ENCODE measurements at regions not wholly inside any gene's neighbourhood (a gene's known extent, or its start where the extent isn't known, plus 50 kb on each side); places are given as distances from the start of the nearest gene placed in this dataset.

DNA sequence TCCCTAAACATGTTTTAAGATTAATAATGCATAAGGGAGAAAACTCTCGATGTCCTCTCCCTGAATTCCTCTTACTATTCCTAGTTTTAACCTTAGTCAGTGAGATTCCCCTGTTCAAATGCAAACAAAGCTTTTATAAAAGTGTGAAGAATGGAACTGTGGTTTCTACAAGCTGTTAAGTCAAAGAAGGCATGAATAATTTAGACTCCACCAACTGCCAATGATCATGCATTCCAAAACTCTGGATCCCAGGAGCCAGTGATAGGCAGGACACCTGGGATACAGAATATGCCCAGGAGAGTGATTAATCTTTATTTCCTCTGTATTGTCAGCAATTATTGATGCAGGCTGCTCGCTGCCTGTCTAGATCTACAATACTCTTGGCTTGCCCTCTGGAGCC lies 190.3 kb upstream of the ATF7IP start:
- TF ChIP-seq POLR2A (IDR thresholded peaks at IDR 0.05; ENCODE audit: extremely low read depth, insufficient read length) (no peak), MYC (IDR thresholded peaks at IDR 0.05; ENCODE audit: low read depth, low read length) (no peak)
- TF ChIP-seq, protein P1, sequence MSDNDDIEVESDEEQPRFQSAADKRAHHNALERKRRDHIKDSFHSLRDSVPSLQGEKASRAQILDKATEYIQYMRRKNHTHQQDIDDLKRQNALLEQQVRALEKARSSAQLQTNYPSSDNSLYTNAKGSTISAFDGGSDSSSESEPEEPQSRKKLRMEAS (IDR thresholded peaks at IDR 0.05; ENCODE audit: low read depth, low read length): no peak
- TF ChIP-seq, protein P2, sequence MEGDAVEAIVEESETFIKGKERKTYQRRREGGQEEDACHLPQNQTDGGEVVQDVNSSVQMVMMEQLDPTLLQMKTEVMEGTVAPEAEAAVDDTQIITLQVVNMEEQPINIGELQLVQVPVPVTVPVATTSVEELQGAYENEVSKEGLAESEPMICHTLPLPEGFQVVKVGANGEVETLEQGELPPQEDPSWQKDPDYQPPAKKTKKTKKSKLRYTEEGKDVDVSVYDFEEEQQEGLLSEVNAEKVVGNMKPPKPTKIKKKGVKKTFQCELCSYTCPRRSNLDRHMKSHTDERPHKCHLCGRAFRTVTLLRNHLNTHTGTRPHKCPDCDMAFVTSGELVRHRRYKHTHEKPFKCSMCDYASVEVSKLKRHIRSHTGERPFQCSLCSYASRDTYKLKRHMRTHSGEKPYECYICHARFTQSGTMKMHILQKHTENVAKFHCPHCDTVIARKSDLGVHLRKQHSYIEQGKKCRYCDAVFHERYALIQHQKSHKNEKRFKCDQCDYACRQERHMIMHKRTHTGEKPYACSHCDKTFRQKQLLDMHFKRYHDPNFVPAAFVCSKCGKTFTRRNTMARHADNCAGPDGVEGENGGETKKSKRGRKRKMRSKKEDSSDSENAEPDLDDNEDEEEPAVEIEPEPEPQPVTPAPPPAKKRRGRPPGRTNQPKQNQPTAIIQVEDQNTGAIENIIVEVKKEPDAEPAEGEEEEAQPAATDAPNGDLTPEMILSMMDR (IDR thresholded peaks at IDR 0.05; ENCODE audit: low read depth, low read length): no peak

DNA sequence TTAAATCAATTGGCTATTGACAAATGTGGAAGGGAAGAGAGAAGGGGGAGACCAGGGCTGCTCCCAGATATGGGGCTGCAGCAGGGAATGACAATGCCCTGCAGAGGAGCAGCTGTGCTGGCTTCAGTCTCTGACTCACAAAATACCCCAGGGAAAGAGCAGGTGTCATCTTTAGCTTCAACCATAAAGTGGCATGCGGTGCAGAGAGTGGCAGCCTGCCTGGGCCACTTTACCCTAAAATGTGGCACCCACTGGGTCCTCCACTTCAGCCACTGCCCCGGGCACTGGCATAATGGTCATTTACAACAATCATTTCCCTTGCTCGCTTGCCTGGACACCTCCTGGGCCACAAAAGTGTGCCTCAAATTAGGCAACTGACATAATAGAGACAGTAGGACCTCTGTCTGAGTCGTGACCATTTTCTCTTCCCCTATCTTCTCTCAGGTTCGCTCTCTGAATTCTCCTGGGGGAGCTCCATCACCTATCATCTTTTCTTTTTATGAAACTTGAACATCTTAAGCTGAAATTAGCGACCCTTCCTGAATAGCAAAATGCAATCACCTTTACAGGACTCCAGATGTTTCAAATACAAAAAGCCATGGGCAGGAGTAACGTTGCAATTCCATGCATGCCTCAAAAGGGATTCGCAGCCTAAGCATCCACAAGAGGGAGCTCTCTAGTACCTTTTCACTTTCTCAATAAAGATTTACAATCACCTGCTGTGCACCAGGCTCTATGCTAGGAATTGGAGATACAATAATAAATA lies 179.9 kb upstream of the ATF7IP start:
- no peak overlapping the region for H3K4me3 ChIP-seq (ENCODE audit: low read depth, low read length)
- no peak for TF ChIP-seq POLR2A (IDR thresholded peaks at IDR 0.05; ENCODE audit: extremely low read depth, insufficient read length)
- TF ChIP-seq, protein P2 (IDR thresholded peaks at IDR 0.05; ENCODE audit: low read depth, low read length): peak; percentile 75
- DNase-seq (ENCODE audit: low read depth): peak; percentile 51

More for the DNA sequence above, 190.3 kb upstream of the ATF7IP start:
- DNase-seq (ENCODE audit: low read depth): no peak
- H3K4me3 ChIP-seq (ENCODE audit: low read depth, low read length): no peak overlapping the region

DNA sequence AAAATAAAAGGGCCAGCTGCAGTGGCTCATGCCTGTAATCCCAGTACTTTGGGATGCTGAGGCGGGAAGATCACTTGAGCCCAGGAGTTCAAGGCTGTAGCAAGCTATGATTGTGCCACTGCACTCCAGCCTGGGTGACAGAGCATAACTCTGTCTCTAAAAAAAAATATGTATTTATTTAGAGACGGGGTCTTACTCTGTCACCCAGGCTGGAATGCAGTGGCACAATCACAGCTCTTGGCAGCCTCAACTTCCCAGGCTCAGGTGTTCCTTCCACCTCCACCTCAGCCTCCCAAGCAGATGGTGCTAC lies 179.3 kb upstream of the ATF7IP start:
- H3K4me3 ChIP-seq (ENCODE audit: low read depth, low read length): no peak overlapping the region
- TF ChIP-seq, protein P1 (IDR thresholded peaks at IDR 0.05; ENCODE audit: low read depth, low read length): no peak
- TF ChIP-seq POLR2A (IDR thresholded peaks at IDR 0.05; ENCODE audit: extremely low read depth, insufficient read length) (no peak), MYC (IDR thresholded peaks at IDR 0.05; ENCODE audit: low read depth, low read length) (no peak)
- TF ChIP-seq, protein P2 (IDR thresholded peaks at IDR 0.05; ENCODE audit: low read depth, low read length): no peak
- DNase-seq (ENCODE audit: low read depth): no peak

DNA sequence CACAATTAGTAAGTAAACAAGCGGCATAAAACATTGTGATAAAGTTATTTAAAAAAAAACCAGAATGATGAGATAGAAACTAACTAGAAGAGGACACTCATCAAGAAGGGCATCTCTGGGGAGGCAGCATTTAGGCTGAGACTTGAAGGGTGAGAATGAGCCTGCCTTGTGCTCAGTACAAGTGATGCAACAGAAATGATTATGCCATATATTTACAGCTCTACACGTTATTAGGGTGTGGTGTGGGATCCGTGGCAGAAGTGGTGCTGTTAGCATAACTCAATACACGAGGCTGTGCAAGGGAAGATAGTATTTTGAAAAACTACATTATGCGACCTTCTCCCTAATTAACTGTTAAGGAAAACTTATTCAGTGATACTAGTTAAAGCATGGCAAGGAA lies 178.5 kb upstream of the ATF7IP start:
- no peak for DNase-seq (ENCODE audit: low read depth)
- H3K4me3 ChIP-seq (ENCODE audit: low read depth, low read length): no peak overlapping the region
- TF ChIP-seq POLR2A (IDR thresholded peaks at IDR 0.05; ENCODE audit: extremely low read depth, insufficient read length) (no peak), MYC (IDR thresholded peaks at IDR 0.05; ENCODE audit: low read depth, low read length) (no peak)
- TF ChIP-seq, protein P2 (IDR thresholded peaks at IDR 0.05; ENCODE audit: low read depth, low read length): no peak
- TF ChIP-seq, protein P1 (IDR thresholded peaks at IDR 0.05; ENCODE audit: low read depth, low read length): no peak

DNA sequence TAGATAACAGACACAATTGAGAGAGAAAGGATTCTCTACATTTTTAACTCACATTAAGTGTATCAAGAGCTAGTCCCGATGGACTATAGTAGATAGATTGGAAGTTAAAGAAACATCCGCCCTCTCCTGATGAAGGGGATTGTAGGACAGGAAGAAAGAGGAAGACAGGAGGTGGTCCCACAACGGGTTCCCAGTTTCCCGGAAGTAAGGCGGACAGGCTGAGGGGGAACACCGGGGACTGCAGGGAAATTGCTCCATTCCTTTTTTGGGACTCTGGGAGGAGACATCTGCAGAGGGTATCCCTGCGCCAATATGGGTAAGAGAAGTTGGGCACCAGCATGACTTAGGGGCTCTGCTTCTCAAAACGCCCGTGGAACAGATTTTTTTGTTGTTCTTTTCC lies 177.5 kb upstream of the ATF7IP start:
- no peak overlapping the region for H3K4me3 ChIP-seq (ENCODE audit: low read depth, low read length)
- TF ChIP-seq, protein P1 (IDR thresholded peaks at IDR 0.05; ENCODE audit: low read depth, low read length): no peak
- TF ChIP-seq MYC (IDR thresholded peaks at IDR 0.05; ENCODE audit: low read depth, low read length) (no peak), POLR2A (IDR thresholded peaks at IDR 0.05; ENCODE audit: extremely low read depth, insufficient read length) (no peak)
- TF ChIP-seq, protein P2 (IDR thresholded peaks at IDR 0.05; ENCODE audit: low read depth, low read length): no peak
- DNase-seq (ENCODE audit: low read depth): no peak

DNA sequence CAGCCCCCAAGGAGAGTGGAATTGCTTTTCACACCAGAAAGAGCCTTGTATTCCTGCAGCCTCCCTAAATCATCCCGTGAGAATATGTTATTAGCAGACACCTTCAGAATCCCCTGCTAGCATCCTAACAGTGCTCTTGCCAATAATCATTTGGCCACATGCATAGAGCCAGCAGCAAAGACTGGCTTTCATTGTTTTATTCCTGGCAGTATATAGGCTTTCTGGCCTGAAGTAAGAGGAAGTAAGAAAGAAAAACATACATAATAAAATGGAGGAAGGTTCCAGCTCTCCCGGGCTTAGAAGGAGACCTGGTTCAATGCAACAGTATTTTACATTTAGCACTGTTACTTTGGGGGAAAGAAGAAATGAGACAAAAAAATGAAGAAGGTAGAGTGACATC lies 176.7 kb upstream of the ATF7IP start:
- H3K4me3 ChIP-seq (ENCODE audit: low read depth, low read length): no peak overlapping the region
- DNase-seq (ENCODE audit: low read depth): no peak
- TF ChIP-seq MYC (IDR thresholded peaks at IDR 0.05; ENCODE audit: low read depth, low read length): no peak
- TF ChIP-seq, protein P2 (IDR thresholded peaks at IDR 0.05; ENCODE audit: low read depth, low read length): no peak
- no peak for TF ChIP-seq POLR2A (IDR thresholded peaks at IDR 0.05; ENCODE audit: extremely low read depth, insufficient read length)
- TF ChIP-seq, protein P1 (IDR thresholded peaks at IDR 0.05; ENCODE audit: low read depth, low read length): no peak
